Parathyroid adenoma (tissue), 2 donors: ENCODE measurements at regions not wholly inside any gene's neighbourhood (a gene's known extent, or its start where the extent isn't known, plus 50 kb on each side); places are given as distances from the start of the nearest gene placed in this dataset.
"Not testable (repeated sequence)": the region's sequence is repeated elsewhere in the genome, so short reads cannot be mapped to it uniquely, and the experiment has no call there.

Source experiments
- H2AFZ ChIP-seq: fragments of 300-600 bp; sonication (generic); one replicate; pipeline ENCODE4 v1.7.0; 2017; ENCODE audit warnings: antibody characterized with exemption, mild to moderate bottlenecking
- H3K27ac ChIP-seq: fragments of 300-600 bp; sonication (generic); one replicate; pipeline ENCODE4 v1.7.0; 2017
- H3K27me3 ChIP-seq: fragments of 300-600 bp; sonication (generic); one replicate; pipeline ENCODE4 v1.7.0; 2017; ENCODE audit warnings: low read length; ENCODE audit not compliant: control insufficient read depth, insufficient read depth
- H3K36me3 ChIP-seq: fragments of 300-600 bp; sonication (generic); one replicate; pipeline ENCODE4 v1.7.0; 2017; ENCODE audit warnings: low read length; ENCODE audit not compliant: control insufficient read depth, insufficient read depth
- H3K4me1 ChIP-seq: fragments of 300-600 bp; sonication (generic); one replicate; pipeline ENCODE4 v1.7.0; 2017; ENCODE audit warnings: control low read depth
- H3K4me2 ChIP-seq: fragments of 300-600 bp; sonication (generic); one replicate; pipeline ENCODE4 v1.7.0; 2017; ENCODE audit warnings: low read length
- H3K4me3 ChIP-seq: fragments of 300-600 bp; sonication (generic); one replicate; pipeline ENCODE4 v1.7.0; 2017; ENCODE audit warnings: low read depth, low read length
- H3K79me2 ChIP-seq: fragments of 300-600 bp; sonication (generic); one replicate; pipeline ENCODE4 v1.7.0; 2017; ENCODE audit warnings: control low read depth
- H3K9ac ChIP-seq: fragments of 300-600 bp; sonication (generic); one replicate; pipeline ENCODE4 v1.7.0; 2017; ENCODE audit warnings: mild to moderate bottlenecking
- H3K9me3 ChIP-seq: fragments of 300-600 bp; sonication (generic); one replicate; pipeline ENCODE4 v1.7.0; 2017; ENCODE audit warnings: low read length; ENCODE audit not compliant: control insufficient read depth
- TF ChIP-seq, protein P1 (sequence below): fragments of 300-600 bp; sonication (generic); IDR thresholded peaks from one replicate; pipeline ENCODE4 v1.7.0; 2017; ENCODE audit warnings: antibody characterized with exemption, mild to moderate bottlenecking
- donor health status: primary hyperparathyroidism.

GRCh38 chr20:1818247-1818840, 76.9 kb upstream of the SIRPA start:
- TF ChIP-seq, protein P1, sequence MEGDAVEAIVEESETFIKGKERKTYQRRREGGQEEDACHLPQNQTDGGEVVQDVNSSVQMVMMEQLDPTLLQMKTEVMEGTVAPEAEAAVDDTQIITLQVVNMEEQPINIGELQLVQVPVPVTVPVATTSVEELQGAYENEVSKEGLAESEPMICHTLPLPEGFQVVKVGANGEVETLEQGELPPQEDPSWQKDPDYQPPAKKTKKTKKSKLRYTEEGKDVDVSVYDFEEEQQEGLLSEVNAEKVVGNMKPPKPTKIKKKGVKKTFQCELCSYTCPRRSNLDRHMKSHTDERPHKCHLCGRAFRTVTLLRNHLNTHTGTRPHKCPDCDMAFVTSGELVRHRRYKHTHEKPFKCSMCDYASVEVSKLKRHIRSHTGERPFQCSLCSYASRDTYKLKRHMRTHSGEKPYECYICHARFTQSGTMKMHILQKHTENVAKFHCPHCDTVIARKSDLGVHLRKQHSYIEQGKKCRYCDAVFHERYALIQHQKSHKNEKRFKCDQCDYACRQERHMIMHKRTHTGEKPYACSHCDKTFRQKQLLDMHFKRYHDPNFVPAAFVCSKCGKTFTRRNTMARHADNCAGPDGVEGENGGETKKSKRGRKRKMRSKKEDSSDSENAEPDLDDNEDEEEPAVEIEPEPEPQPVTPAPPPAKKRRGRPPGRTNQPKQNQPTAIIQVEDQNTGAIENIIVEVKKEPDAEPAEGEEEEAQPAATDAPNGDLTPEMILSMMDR = no peak
- Histone ChIP-seq H3K79me2 (no peaks in the 10 kb centered on the region), H3K4me1 (peaks cover under 1% of the 10 kb centered on the region), H3K9ac (no peak overlapping the region), H3K4me3 (no peak overlapping the region), H3K4me2 (no peak overlapping the region), H3K27me3 (no peaks in the 10 kb centered on the region), H3K27ac (no peak overlapping the region), H3K9me3 (no peaks in the 10 kb centered on the region), H3K36me3 (no peaks in the 10 kb centered on the region), H2AFZ (no peak overlapping the region)

DNA sequence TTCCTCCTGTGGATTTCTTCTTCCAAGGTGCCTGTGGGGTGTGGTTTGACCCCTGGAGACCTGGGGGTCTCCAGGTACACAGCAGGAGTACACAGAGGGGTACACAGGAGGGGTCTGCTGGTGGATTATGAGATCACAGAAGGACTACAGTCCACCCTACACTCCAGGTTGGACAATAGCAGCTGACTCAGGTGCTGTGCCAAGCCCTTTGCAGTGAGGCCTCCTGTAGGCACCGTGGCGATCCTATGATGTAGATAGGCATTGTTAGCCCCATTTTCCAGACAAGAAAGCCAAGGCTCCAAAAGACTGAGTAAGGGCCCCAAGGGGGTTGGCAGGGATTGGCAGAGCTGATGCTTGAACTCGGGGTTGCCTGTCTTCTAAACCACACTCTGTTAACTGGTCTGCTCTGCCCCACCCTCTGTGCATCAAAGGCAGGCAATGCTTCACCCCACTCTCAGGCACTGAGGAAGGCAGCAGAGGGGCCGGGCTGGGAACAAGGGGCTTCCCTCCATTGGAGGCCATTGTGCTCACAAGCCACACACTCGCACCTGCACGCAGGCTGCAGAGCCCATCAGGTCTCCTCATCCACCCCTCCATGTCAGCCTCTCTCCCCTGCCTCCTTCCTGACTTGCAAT, 77.5 kb upstream of the SIRPA start:
- no peaks in the 10 kb centered on the region for H3K9me3 ChIP-seq
- no peaks in the 10 kb centered on the region for H3K79me2 ChIP-seq
- no peak overlapping the region for H3K4me3 ChIP-seq
- no peaks in the 10 kb centered on the region for H3K36me3 ChIP-seq
- H3K9ac ChIP-seq = no peak overlapping the region
- no peak overlapping the region for H2AFZ ChIP-seq
- H3K4me2 ChIP-seq = no peak overlapping the region
- H3K4me1 ChIP-seq = peaks cover 3% of the 10 kb centered on the region
- no peak overlapping the region for H3K27ac ChIP-seq
- no peaks in the 10 kb centered on the region for H3K27me3 ChIP-seq
- TF ChIP-seq, protein P1 = no peak

- H2AFZ ChIP-seq = no peak overlapping the region
- H3K9me3 ChIP-seq = no peaks in the 10 kb centered on the region
- TF ChIP-seq, protein P1 = no peak
- H3K79me2 ChIP-seq = no peaks in the 10 kb centered on the region
- H3K4me3 ChIP-seq = no peak overlapping the region
- H3K4me2 ChIP-seq = no peak overlapping the region
- H3K36me3 ChIP-seq = no peaks in the 10 kb centered on the region
- no peak overlapping the region for H3K9ac ChIP-seq
- peaks cover 3% of the 10 kb centered on the region for H3K4me1 ChIP-seq
- H3K27me3 ChIP-seq = no peaks in the 10 kb centered on the region
- H3K27ac ChIP-seq = no peak overlapping the region
Measured at GRCh38 chr20:1816384-1817381, 78.5 kb upstream of the SIRPA start.

DNA sequence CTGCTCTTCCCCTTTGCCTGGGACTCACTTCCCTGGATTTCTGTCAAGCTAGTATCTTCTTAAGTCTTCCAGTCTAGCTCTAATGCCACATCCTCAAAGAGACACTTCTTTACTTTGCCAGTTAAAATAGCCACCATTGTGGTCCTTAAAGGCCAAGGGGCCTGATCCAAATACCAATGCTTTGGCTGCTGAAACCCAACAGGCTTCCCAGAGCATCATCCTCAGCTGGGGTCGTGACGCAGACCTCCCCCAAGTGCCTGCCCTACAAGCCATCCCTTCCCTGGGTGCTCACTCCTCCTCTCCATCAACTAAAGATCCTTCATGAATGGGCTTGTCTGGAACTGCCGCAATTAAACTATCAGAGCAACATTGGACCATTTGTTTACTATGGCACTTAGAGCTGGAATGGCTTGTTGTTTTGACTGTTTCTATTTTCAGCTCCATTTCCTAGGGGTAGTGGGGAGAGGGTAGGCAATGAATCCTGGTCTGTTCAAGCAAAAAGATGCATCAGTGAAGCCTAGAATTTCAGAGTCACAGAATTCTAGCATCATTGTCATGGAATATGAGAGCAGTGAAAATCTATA, 79.6 kb upstream of the SIRPA start:
- TF ChIP-seq, protein P1 = no peak
- Histone ChIP-seq H3K4me3 (no peak overlapping the region), H3K27me3 (no peaks in the 10 kb centered on the region), H3K79me2 (no peaks in the 10 kb centered on the region), H2AFZ (no peak overlapping the region), H3K9ac (no peak overlapping the region), H3K4me2 (no peak overlapping the region), H3K4me1 (peaks cover 3% of the 10 kb centered on the region), H3K27ac (no peak overlapping the region), H3K36me3 (no peaks in the 10 kb centered on the region), H3K9me3 (no peaks in the 10 kb centered on the region)

DNA sequence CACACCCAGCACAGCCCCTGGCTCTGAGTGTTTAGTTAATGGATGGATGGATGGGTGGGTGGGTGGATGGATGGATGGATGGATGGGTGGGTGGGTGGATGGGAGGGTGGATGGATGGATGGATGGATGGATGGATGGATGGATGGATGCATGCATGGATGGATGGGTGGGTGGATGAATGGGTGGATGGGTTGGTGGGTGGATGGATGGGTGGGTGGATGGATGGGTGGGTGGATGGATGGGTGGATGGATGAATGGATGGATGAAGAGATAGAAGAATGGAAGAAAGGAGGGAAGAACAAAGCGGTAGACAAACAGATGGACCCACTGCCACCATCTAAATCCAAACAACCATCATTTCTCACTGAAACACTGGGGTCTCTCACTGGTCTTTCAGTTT, 80.3 kb upstream of the SIRPA start:
- not testable (repeated sequence) for H3K27me3 ChIP-seq, H2AFZ ChIP-seq, H3K4me1 ChIP-seq, H3K9ac ChIP-seq, H3K9me3 ChIP-seq, H3K36me3 ChIP-seq, H3K27ac ChIP-seq, H3K4me2 ChIP-seq, H3K4me3 ChIP-seq, H3K79me2 ChIP-seq
